Natural killer cell treated with Interleukin-12 subunit alpha and Interleukin-12 subunit beta and Interleukin-15 and Interleukin-18, amount 100 ng/mL, for 72 hours (primary cell): ENCODE measurements at regions not wholly inside any gene's neighbourhood (a gene's known extent, or its start where the extent isn't known, plus 50 kb on each side); places are given as distances from the start of the nearest gene placed in this dataset.
A peak's percentile ranks its signal among the peaks of the same experiment; 100 is the strongest.
"Not testable (repeated sequence)": the region's sequence is repeated elsewhere in the genome, so short reads cannot be mapped to it uniquely, and the experiment has no call there.

Experiments
- ATAC-seq, 2 donors: fragments of 150-1000 bp; cut with Tn5 transposase in 1 of 2; sonication (Bioruptor Pico), chemical (Tn5 transposase) in 1 of 2; 2 replicates each; pipeline ENCODE4 v1.10.0; 2021
- DNase-seq: peaks from one replicate; pipeline ENCODE4 v3.0.0; 2022; ENCODE audit warnings: low spot score
- H3K27ac Mint-ChIP-seq, 2 donors: 1 replicate in 1 of 2; 2 replicates in 1 of 2; pipeline ENCODE4 v1.8.0; 2022; ENCODE audit warnings: mixed read lengths in 2 of 2, mild to moderate bottlenecking in 1 of 2, moderate library complexity in 1 of 2
- H3K27me3 Mint-ChIP-seq, 2 donors: 1 replicate in 1 of 2; 2 replicates in 1 of 2; pipeline ENCODE4 v1.8.0; 2022; ENCODE audit warnings: mixed read lengths in 2 of 2
- H3K36me3 Mint-ChIP-seq: one replicate; pipeline ENCODE4 v1.8.0; 2022; ENCODE audit warnings: mixed read lengths
- H3K4me1 Mint-ChIP-seq, 2 donors: 1 replicate in 1 of 2; 2 replicates in 1 of 2; pipeline ENCODE4 v1.8.0; 2022; ENCODE audit warnings: low read depth in 2 of 2, mixed read lengths in 2 of 2, mild to moderate bottlenecking in 1 of 2
- H3K4me3 Mint-ChIP-seq: one replicate; pipeline ENCODE4 v1.8.0; 2022; ENCODE audit warnings: mixed read lengths
- H3K9me3 Mint-ChIP-seq: 2 replicates; pipeline ENCODE4 v1.8.0; 2022; ENCODE audit warnings: mixed read lengths

- ATAC-seq, DNase-seq, H3K27me3 Mint-ChIP-seq: not testable (repeated sequence)
Measured at GRCh38 chrX:33852146-33852545, 280.0 kb downstream of the FAM47A start.

DNA sequence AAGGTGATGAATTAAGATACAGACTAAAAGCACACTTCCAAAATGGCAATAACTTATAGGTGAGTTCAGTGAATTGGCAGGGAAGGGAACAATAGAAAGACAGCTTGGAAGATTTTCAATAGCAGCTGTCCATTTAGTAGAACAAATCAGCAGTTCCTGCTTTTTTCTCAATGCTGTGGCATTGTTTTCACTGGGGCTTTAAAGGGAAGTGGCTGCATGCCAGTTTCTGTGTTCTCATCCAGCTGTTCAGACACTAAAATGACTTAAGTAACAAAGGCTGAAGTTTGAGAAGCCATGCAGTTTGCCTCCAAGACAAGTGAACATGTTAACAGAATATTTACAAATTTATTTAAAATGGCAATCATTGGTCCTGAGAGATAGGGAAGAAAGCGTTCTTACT lies 291.9 kb downstream of the FAM47A start:
- Mint-ChIP-seq H3K36me3 (peaks cover 4% of the 10 kb centered on the region), H3K27ac (no peak overlapping the region), H3K4me3 (no peak overlapping the region), H3K4me1 (no peaks in the 10 kb centered on the region), H3K27me3 (no peaks in the 10 kb centered on the region), H3K9me3 (peaks cover 3% of the 10 kb centered on the region)
- ATAC-seq (no peak), DNase-seq (no peak)

More at GRCh38 chrX:33852146-33852545, 280.0 kb downstream of the FAM47A start:
- H3K27ac Mint-ChIP-seq, H3K9me3 Mint-ChIP-seq, H3K4me1 Mint-ChIP-seq, H3K36me3 Mint-ChIP-seq, H3K4me3 Mint-ChIP-seq: not testable (repeated sequence)

- H3K4me3 Mint-ChIP-seq, result no peak overlapping the region
- H3K27ac Mint-ChIP-seq, result no peak overlapping the region
- no peaks in the 10 kb centered on the region for H3K4me1 Mint-ChIP-seq
- no peak for DNase-seq
- peaks cover 19% of the 10 kb centered on the region for H3K9me3 Mint-ChIP-seq
- no peaks in the 10 kb centered on the region for H3K27me3 Mint-ChIP-seq
- peaks cover 9% of the 10 kb centered on the region for H3K36me3 Mint-ChIP-seq
- no peak for ATAC-seq
Measured at GRCh38 chrX:33831211-33831610, 300.9 kb downstream of the FAM47A start.

DNA sequence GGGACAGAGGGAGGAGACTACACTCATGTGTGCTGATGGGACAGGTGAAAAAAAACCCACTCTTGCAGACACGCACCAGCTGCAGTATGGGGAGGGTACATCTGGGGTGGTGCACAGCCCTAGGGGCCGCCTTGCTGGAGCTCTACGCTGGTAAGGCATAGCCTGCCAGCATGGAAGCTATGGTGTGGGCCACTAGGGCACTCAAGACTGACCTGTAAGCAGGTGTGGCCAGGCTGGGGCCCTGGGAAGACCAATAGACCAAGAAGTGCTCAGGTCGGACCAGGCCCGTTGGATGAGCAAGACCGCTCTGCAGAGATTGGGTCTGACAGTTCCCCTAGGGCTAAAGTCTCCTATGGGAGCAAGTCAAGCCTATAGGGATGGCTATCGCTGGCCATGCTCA lies 314.8 kb downstream of the FAM47A start:
- DNase-seq (no peak), ATAC-seq (peak in 1 of 2 donors; percentile 45)
- H3K27ac Mint-ChIP-seq, result no peak overlapping the region
- no peaks in the 10 kb centered on the region for H3K4me1 Mint-ChIP-seq
- H3K36me3 Mint-ChIP-seq, result no peaks in the 10 kb centered on the region
- H3K9me3 Mint-ChIP-seq, result peaks cover 12% of the 10 kb centered on the region
- H3K4me3 Mint-ChIP-seq, result no peak overlapping the region
- H3K27me3 Mint-ChIP-seq, result no peaks in the 10 kb centered on the region

DNA sequence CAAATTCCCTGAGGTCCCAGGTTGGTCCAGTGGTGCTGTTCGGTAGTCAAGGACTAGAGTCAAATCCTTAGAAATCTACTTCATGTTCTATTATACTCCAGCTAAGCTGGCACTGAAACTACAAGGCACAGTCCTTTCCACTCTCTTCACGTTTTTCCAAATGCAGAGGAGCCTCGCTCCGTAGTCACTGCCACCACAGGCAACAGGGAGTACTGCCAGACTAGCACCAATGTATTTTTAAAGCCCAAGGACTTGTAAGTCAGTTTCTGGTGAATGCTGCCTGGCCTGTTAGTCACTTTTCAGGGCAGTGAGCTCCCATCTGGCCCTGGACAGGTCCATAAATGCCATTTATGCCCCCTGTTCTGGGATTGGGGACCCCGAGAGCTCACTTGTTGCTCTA lies 323.5 kb downstream of the FAM47A start:
- Mint-ChIP-seq H3K4me3 (no peak overlapping the region), H3K27me3 (no peaks in the 10 kb centered on the region), H3K36me3 (no peaks in the 10 kb centered on the region), H3K9me3 (peaks cover 13% of the 10 kb centered on the region), H3K27ac (no peak overlapping the region), H3K4me1 (no peaks in the 10 kb centered on the region)
- DNase-seq (no peak), ATAC-seq (no peak)

- no peak for ATAC-seq
- Mint-ChIP-seq H3K4me1 (no peaks in the 10 kb centered on the region), H3K27ac (no peak overlapping the region), H3K27me3 (no peaks in the 10 kb centered on the region), H3K4me3 (no peak overlapping the region), H3K36me3 (no peaks in the 10 kb centered on the region), H3K9me3 (peaks cover 3% of the 10 kb centered on the region)
- no peak for DNase-seq
Measured at GRCh38 chrX:33784548-33784947, 347.6 kb downstream of the FAM47A start.

DNA sequence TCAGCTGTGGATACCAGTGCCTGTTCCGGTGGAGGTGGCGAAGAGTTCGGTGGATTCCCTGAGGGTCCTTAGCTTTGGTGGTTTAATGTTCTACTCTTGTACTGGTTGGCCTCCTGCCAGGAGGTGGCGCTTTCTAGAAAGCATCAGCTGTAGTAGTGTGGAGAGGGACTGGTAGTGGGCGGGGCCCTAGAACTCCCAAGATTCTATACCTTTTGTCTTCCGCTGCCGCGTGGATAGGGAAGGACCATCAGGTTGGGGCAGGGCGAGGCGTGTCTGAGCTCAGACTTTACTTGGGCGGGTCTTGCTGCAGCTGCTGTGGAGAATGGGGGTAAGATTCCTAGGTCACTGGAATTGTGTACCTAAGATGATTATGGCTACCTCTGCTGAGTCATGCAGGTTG lies 390.3 kb downstream of the FAM47A start:
- Mint-ChIP-seq H3K4me1 (no peaks in the 10 kb centered on the region), H3K4me3 (no peak overlapping the region), H3K27ac (no peak overlapping the region), H3K36me3 (peaks cover 10% of the 10 kb centered on the region), H3K27me3 (no peaks in the 10 kb centered on the region), H3K9me3 (peaks cover 18% of the 10 kb centered on the region)
- ATAC-seq, result no peak
- DNase-seq, result no peak

DNA sequence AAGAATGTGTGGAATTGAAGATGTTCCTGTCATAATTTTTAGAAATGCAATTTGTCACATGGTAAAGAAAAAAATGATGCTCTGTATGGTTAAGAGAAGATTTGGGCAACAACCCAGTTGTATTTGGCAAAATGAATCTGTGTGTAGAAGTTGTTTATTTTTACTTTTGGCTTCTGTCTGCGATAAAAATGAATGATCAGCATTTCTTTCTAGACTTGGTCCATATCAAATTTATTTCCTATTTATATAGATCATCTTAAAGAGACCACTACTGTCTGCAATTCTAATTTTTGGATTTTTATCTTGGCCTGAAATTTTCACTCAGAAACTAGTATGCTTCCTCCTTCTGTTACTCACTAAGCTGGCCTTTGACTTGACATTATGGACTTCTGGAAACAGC lies 396.9 kb downstream of the FAM47A start:
- peaks cover 5% of the 10 kb centered on the region for H3K9me3 Mint-ChIP-seq
- H3K4me1 Mint-ChIP-seq, result no peaks in the 10 kb centered on the region
- ATAC-seq (no peak), DNase-seq (no peak)
- no peaks in the 10 kb centered on the region for H3K27me3 Mint-ChIP-seq
- peaks cover 10% of the 10 kb centered on the region for H3K36me3 Mint-ChIP-seq
- H3K4me3 Mint-ChIP-seq, result no peak overlapping the region
- H3K27ac Mint-ChIP-seq, result no peak overlapping the region

- H3K9me3 Mint-ChIP-seq, result no peaks in the 10 kb centered on the region
Measured at GRCh38 chrX:33726281-33727160, 405.6 kb downstream of the FAM47A start.

DNA sequence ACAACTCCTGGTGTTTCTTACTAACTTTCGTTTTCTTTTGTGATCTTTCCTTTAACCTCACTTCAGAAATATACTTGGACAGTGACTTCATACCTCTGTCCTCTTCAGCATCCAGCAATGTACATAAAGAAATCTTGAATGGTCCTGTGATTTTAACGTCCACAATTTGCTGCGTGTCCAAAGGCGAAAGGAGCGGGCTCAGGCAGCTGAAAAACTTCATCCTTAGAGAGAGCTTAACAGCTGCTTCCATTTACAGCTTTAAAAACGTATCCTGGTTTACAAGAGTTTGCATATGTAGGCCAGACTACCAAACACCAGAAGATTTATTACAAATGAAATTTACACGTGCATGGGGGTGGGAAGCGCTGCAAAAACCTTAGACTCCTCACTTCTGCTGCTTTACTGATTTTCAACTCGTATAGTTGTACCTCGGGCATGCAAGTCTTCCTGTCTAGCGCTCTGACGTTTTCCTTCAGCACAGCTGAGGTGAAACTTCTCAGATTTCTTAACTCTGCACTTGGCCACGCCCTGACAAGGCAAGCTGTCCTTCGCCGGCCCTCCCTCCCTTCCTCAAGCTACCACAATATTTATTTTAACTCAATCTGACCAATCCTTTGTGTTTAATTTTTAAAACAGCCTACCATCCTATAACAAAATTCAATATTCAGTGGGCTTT lies 406.4 kb downstream of the FAM47A start:
- no peak overlapping the region for H3K27ac Mint-ChIP-seq
- no peak for DNase-seq
- H3K4me3 Mint-ChIP-seq, result no peak overlapping the region
- no peaks in the 10 kb centered on the region for H3K36me3 Mint-ChIP-seq
- no peaks in the 10 kb centered on the region for H3K9me3 Mint-ChIP-seq
- ATAC-seq, result no peak
- peaks cover 0 to 2% of the 10 kb centered on the region in 2 donors for H3K27me3 Mint-ChIP-seq
- H3K4me1 Mint-ChIP-seq, result no peaks in the 10 kb centered on the region

More at GRCh38 chrX:33726281-33727160, 405.6 kb downstream of the FAM47A start:
- no peaks in the 10 kb centered on the region for H3K4me1 Mint-ChIP-seq
- no peaks in the 10 kb centered on the region for H3K36me3 Mint-ChIP-seq
- DNase-seq, result no peak
- ATAC-seq, result no peak
- no peak overlapping the region for H3K27ac Mint-ChIP-seq
- H3K4me3 Mint-ChIP-seq, result no peak overlapping the region
- H3K27me3 Mint-ChIP-seq, result peaks cover 0 to 2% of the 10 kb centered on the region in 2 donors

DNA sequence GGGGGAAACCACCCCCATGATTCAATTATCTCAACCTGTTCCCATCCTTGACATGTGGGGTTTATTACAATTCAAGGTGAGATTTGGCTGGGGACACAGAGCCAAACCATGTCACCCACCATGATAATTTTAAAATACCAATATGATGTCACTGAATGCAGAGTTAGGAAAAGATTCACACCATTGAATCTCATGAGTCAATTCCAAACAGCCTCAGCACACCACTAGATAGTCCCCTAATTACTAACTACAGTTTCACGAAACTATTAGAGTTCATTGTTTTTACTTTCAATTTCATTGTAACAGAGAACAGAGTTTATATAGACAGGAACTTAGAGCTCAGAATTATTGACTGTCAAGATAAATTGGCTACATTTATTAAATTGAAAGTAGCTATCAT lies 410.2 kb downstream of the FAM47A start:
- ATAC-seq, result no peak
- H3K9me3 Mint-ChIP-seq, result no peaks in the 10 kb centered on the region
- no peak overlapping the region for H3K27ac Mint-ChIP-seq

DNA sequence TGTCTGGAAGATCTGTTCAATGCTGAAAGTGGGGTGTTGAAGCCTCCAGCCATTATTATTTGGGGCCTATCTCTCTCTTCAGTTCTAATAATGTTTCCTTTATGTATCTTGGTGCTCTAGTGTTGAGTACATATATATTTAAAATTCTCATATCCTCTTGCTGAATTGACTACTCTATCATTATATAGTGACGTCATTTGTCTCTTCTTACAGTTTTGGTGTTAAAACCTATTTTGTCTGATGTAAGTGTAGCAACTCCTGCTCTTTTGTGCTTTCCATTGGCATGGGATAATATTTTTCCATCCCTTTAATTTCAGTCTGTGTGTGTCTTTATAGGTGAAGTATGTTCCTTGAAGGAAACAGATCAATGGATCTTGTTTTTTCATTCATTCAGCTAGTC lies 446.0 kb downstream of the FAM47A start:
- no peak for ATAC-seq
- DNase-seq, result no peak
- Mint-ChIP-seq H3K9me3 (peaks cover 5% of the 10 kb centered on the region), H3K36me3 (no peaks in the 10 kb centered on the region), H3K27ac (no peak overlapping the region), H3K27me3 (no peaks in the 10 kb centered on the region), H3K4me3 (no peak overlapping the region), H3K4me1 (no peaks in the 10 kb centered on the region)

More for the DNA sequence above, 410.2 kb downstream of the FAM47A start:
- no peak for DNase-seq
- H3K36me3 Mint-ChIP-seq, result no peaks in the 10 kb centered on the region
- H3K27me3 Mint-ChIP-seq, result no peaks in the 10 kb centered on the region
- H3K4me1 Mint-ChIP-seq, result no peaks in the 10 kb centered on the region
- no peak overlapping the region for H3K4me3 Mint-ChIP-seq
